ENCODE measurements at regions not wholly inside any gene's neighbourhood (a gene's known extent, or its start where the extent isn't known, plus 50 kb on each side); places are given as distances from the start of the nearest gene placed in this dataset.

DNA sequence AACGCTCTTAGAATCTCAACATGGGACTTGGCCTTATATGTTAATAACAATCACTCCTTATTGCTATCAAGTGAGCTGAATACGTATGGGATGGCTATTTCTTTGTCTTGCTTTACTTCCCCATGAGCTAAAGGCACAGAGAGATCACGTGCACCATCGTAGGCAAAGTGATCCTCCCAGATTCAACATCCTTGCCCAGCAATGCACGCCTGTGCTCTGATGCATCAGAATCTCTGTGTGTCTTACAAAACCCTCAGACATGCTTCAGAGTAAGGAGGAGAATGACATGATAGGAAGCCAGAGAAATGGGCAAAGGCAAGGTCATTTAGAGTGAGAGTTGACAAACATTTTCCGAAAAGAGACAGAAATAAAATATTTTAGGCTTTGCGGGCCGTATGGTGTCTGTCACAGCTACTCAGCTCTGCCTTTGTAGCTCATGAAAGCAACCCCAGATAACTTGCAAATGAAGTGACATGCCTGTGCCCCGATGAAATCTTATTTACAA is 277.6 kb upstream of the CDH4 start:
- TF ChIP-seq, protein P1, sequence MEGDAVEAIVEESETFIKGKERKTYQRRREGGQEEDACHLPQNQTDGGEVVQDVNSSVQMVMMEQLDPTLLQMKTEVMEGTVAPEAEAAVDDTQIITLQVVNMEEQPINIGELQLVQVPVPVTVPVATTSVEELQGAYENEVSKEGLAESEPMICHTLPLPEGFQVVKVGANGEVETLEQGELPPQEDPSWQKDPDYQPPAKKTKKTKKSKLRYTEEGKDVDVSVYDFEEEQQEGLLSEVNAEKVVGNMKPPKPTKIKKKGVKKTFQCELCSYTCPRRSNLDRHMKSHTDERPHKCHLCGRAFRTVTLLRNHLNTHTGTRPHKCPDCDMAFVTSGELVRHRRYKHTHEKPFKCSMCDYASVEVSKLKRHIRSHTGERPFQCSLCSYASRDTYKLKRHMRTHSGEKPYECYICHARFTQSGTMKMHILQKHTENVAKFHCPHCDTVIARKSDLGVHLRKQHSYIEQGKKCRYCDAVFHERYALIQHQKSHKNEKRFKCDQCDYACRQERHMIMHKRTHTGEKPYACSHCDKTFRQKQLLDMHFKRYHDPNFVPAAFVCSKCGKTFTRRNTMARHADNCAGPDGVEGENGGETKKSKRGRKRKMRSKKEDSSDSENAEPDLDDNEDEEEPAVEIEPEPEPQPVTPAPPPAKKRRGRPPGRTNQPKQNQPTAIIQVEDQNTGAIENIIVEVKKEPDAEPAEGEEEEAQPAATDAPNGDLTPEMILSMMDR (IDR thresholded peaks at IDR 0.05; ENCODE audit: insufficient read depth, missing control alignments), result no peak
- DNase-seq (ENCODE audit: insufficient read length, low spot score) (no peak), FAIRE-seq (no peak)

DNA sequence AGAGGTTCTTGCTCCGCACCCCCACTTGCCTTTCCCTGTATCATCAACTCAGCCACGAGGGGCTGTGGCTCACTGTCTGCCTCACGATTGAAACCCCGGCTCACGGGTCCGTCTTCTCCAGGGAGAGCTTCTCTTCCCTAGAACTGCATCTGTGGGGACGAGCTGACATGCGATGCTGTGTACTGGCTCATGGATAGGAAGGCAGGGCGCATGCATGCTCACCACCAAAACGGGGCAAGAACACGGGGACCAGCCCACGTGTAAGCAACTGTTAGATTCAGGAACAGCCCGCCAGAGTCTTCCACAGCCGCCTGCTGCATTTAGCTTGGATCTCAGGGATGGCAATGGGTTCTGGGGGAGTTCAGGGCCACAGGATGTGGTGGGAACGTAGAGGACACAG is 275.9 kb upstream of the CDH4 start:
- no peak for DNase-seq (ENCODE audit: insufficient read length, low spot score)
- TF ChIP-seq, protein P1 (IDR thresholded peaks at IDR 0.05; ENCODE audit: insufficient read depth, missing control alignments), result no peak
- FAIRE-seq, result no peak

DNA sequence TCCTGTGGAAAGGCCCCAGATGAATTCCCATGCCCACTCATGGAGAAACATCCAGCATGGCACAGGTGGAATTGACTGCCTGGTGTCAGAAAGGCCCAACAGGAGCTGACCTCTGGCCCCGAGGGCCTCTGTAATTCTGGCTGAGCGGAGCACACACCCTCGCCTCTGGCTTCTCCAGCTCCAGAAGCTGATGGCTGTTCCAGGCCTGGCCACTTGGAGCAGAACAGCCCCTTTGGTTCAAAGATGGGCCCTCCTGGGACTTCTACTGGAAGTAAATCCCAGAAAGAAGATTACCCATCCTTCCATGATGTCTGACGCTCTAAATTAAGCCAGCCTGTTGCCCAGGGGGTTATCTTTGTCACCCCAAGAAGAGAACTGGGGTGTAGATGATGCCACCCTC is 275.1 kb upstream of the CDH4 start:
- TF ChIP-seq, protein P1 (IDR thresholded peaks at IDR 0.05; ENCODE audit: insufficient read depth, missing control alignments), result peak; percentile 20
- DNase-seq (ENCODE audit: insufficient read length, low spot score), result no peak

DNA sequence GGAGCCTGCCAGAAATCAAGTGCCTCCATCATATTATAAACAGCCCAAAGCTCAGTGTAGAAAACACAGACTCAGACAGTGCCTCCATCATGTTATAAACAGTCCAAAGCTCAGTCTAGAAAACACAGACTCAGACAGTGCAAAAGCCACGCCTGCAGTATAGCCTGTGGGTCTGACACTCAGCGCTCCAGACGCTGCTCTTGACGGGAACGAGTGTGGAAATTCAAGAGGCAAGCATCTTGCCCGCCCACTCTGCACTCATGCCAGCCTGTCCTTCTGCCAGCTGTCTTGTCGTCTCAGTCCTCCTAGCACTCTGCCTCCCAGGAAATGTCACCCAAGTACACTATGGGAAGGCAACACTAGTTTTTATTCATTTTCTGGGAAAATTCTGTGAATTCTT is 274.2 kb upstream of the CDH4 start:
- TF ChIP-seq, protein P1 (IDR thresholded peaks at IDR 0.05; ENCODE audit: insufficient read depth, missing control alignments), result no peak
- FAIRE-seq, result no peak
- DNase-seq (ENCODE audit: insufficient read length, low spot score), result no peak

More for the DNA sequence above, 275.1 kb upstream of the CDH4 start:
- FAIRE-seq, result no peak

DNA sequence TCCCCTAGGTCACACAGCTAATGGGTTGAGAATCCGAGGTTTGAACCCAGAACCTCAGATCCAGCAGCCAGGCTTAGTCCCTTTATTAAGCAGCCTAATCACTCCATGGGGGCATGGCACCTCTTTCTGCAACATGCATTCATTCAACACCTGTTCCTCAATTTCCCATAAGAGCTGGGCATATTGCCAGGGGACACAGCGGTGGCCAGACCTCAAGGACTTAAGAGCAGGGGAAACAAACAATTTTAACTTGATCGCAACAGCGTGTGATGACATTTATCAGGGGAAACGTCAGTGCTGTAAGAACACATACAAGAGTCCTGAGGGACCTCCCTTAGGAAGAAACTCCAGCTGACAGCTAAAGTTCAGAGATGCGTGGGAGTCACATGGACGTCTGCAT is 267.4 kb upstream of the CDH4 start:
- no peak for FAIRE-seq
- TF ChIP-seq, protein P1 (IDR thresholded peaks at IDR 0.05; ENCODE audit: insufficient read depth, missing control alignments), result no peak
- no peak for DNase-seq (ENCODE audit: insufficient read length, low spot score)

DNA sequence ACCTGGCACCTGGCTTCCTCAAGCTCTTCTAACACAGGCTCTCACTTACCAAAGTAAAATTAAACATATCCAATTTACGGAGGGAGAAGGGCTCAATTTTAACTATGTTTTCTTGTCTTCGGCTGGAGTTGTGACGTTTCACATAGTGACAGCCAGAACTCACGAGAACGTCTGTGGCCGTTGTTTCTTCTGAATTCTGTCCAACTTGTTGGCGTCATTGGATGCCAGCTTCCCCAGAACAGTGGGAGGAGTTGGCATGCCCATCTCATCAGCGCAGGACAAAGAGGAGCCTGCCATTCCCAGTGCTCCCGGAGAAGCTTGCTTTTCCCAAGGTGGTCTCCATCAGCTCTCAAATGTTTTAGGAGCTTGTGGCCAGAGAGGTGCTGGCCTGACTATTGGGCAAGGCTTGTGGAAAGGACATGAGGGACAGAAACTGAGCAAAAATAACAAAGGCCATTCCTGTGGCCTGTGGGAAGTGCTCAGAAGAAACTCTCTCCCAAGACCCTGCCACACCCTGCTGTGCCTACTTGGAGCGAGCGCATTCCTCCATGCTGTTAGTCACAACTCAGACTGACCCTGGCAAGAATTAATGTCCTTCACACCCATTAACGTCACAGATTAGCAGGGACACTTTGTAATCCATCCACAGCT is 265.4 kb upstream of the CDH4 start:
- no peak for DNase-seq (ENCODE audit: insufficient read length, low spot score)
- FAIRE-seq, result no peak
- TF ChIP-seq, protein P1 (IDR thresholded peaks at IDR 0.05; ENCODE audit: insufficient read depth, missing control alignments), result no peak

DNA sequence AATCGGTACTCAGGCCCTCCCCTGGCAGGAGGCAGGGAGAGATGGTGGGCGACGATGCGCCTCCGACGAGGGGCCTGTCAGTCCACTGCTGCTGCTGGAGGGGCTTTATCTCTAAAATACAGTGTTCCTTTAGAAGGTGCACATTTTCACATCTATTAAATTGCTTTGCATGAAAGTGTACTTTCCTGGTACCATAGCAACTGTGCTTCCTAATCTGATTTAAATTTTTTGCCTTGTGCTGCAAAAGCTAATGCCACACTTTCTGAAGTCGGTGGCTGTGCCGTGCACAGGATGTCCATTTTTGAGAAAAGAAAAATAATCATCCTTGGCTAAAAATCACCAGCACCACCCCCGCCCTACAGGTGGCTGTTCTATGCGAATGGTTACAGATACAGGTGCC is 262.0 kb upstream of the CDH4 start:
- DNase-seq (ENCODE audit: insufficient read length, low spot score) (no peak), FAIRE-seq (no peak)
- TF ChIP-seq, protein P1 (IDR thresholded peaks at IDR 0.05; ENCODE audit: insufficient read depth, missing control alignments), result no peak

Data from D721Med (cell line).